ENCODE measurements at regions not wholly inside any gene's neighbourhood (a gene's known extent, or its start where the extent isn't known, plus 50 kb on each side); places are given as distances from the start of the nearest gene placed in this dataset.

- H3K27ac ChIP-seq (replicated peaks in 1 of 4), result no peak overlapping the region
- peaks cover 0 to 7% (median 0%) of the 10 kb centered on the region in 4 donors for H3K9me3 ChIP-seq
- H3K4me1 ChIP-seq, result no peaks in the 10 kb centered on the region
- TF ChIP-seq EP300 (IDR thresholded peaks at IDR 0.05) (no peak), POLR2AphosphoS5 (IDR thresholded peaks at IDR 0.05) (no peak), CTCF (IDR thresholded peaks at IDR 0.05) (no peak), POLR2A (IDR thresholded peaks at IDR 0.05; ENCODE audit: low read depth) (no peak)
- DNase-seq (ENCODE audit: extremely low spot score), result no peak
- H3K36me3 ChIP-seq, result no peaks in the 10 kb centered on the region
- WGBS, result 86% methylated on average over 2 of the region's 2 CpGs
- H3K27me3 ChIP-seq, result no peaks in the 10 kb centered on the region
- H3K4me3 ChIP-seq, result no peak overlapping the region
- intact Hi-C loops (cut with DNase I), result no loop called here
These were observed 156.3 kb upstream of the SEMA3C start for GRCh38 chr7:81075150-81075549.

- intact Hi-C loops (cut with DNase I), result no loop called here
- H3K36me3 ChIP-seq, result no peaks in the 10 kb centered on the region
- H3K4me1 ChIP-seq, result no peaks in the 10 kb centered on the region
- no peak overlapping the region for H3K27ac ChIP-seq (replicated peaks in 1 of 4)
- TF ChIP-seq POLR2AphosphoS5 (IDR thresholded peaks at IDR 0.05) (no peak), EP300 (IDR thresholded peaks at IDR 0.05) (no peak), POLR2A (IDR thresholded peaks at IDR 0.05; ENCODE audit: low read depth) (no peak), CTCF (IDR thresholded peaks at IDR 0.05) (no peak)
- no peak overlapping the region for H3K4me3 ChIP-seq
- peaks cover 0 to 7% (median 0%) of the 10 kb centered on the region in 4 donors for H3K9me3 ChIP-seq
- WGBS, result 90% methylated on average over 3 of the region's 3 CpGs
- no peak for DNase-seq (ENCODE audit: extremely low spot score)
- no peaks in the 10 kb centered on the region for H3K27me3 ChIP-seq
These were observed 155.6 kb upstream of the SEMA3C start for GRCh38 chr7:81074406-81074805.

GRCh38 chr7:81073931-81074251 is 155.0 kb upstream of the SEMA3C start:
- 76% methylated on average over 1 of the region's 1 CpG for WGBS
- DNase-seq (ENCODE audit: extremely low spot score), result no peak
- no peak for TF ChIP-seq CTCF (IDR thresholded peaks at IDR 0.05)
- TF ChIP-seq POLR2A (IDR thresholded peaks at IDR 0.05; ENCODE audit: low read depth), result no peak
- TF ChIP-seq EP300 (IDR thresholded peaks at IDR 0.05), result no peak
- no peak for TF ChIP-seq POLR2AphosphoS5 (IDR thresholded peaks at IDR 0.05)
- no peak overlapping the region for H3K27ac ChIP-seq (replicated peaks in 1 of 4)
- intact Hi-C loops (cut with DNase I), result no loop called here
- no peaks in the 10 kb centered on the region for H3K27me3 ChIP-seq
- peaks cover 0 to 7% (median 0%) of the 10 kb centered on the region in 4 donors for H3K9me3 ChIP-seq
- H3K4me3 ChIP-seq, result no peak overlapping the region
- H3K4me1 ChIP-seq, result no peaks in the 10 kb centered on the region
- H3K36me3 ChIP-seq, result no peaks in the 10 kb centered on the region

- DNase-seq (ENCODE audit: extremely low spot score), result no peak
- no peaks in the 10 kb centered on the region for H3K4me1 ChIP-seq
- no peaks in the 10 kb centered on the region for H3K36me3 ChIP-seq
- H3K27ac ChIP-seq (replicated peaks in 1 of 4), result no peak overlapping the region
- no peaks in the 10 kb centered on the region for H3K9me3 ChIP-seq
- TF ChIP-seq EP300 (IDR thresholded peaks at IDR 0.05), result no peak
- TF ChIP-seq CTCF (IDR thresholded peaks at IDR 0.05), result no peak
- TF ChIP-seq POLR2AphosphoS5 (IDR thresholded peaks at IDR 0.05), result no peak
- TF ChIP-seq POLR2A (IDR thresholded peaks at IDR 0.05; ENCODE audit: low read depth), result no peak
- 96% methylated on average over 10 of the region's 21 CpGs for WGBS
- H3K27me3 ChIP-seq, result no peaks in the 10 kb centered on the region
- H3K4me3 ChIP-seq, result no peak overlapping the region
- intact Hi-C loops (cut with DNase I), result no loop called here
These were observed 152.1 kb upstream of the SEMA3C start for GRCh38 chr7:81070956-81071355.

GRCh38 chr7:81066797-81067196 is 147.9 kb upstream of the SEMA3C start:
- no peaks in the 10 kb centered on the region for H3K9me3 ChIP-seq
- intact Hi-C loops (cut with DNase I), result no loop called here
- H3K27me3 ChIP-seq, result no peaks in the 10 kb centered on the region
- H3K4me1 ChIP-seq, result peaks cover 4 to 16% (median 13%) of the 10 kb centered on the region in 4 donors
- no peak overlapping the region for H3K4me3 ChIP-seq
- no peak for TF ChIP-seq CTCF (IDR thresholded peaks at IDR 0.05)
- no peak for TF ChIP-seq EP300 (IDR thresholded peaks at IDR 0.05)
- no peak for TF ChIP-seq POLR2A (IDR thresholded peaks at IDR 0.05; ENCODE audit: low read depth)
- TF ChIP-seq POLR2AphosphoS5 (IDR thresholded peaks at IDR 0.05), result no peak
- DNase-seq (ENCODE audit: extremely low spot score), result no peak
- no peak overlapping the region for H3K27ac ChIP-seq (replicated peaks in 1 of 4)
- H3K36me3 ChIP-seq, result no peaks in the 10 kb centered on the region

Data from esophagus muscularis mucosa (tissue), 4 donors.